ENCODE measurements at regions not wholly inside any gene's neighbourhood (a gene's known extent, or its start where the extent isn't known, plus 50 kb on each side); places are given as distances from the start of the nearest gene placed in this dataset.

- BruUV-seq (replicated peaks): no TSS peak
- DNase-seq (ENCODE audit: low read depth, low spot score) (no peak), FAIRE-seq (no peak)
- ChIA-PET POLR2A (no interaction called here), CTCF (no interaction called here)
- Histone ChIP-seq H3K9me1 (replicated peaks; ENCODE audit: control insufficient read depth, extremely low read depth, insufficient read depth, low read length) (no peaks in the 10 kb centered on the region), H3K4me2 (ENCODE audit: insufficient read depth, low read length) (no peak overlapping the region), H3K9ac (replicated peaks; ENCODE audit: extremely low read depth, insufficient read depth, low read length) (no peak overlapping the region), H3K4me1 (ENCODE audit: control insufficient read depth, extremely low read depth, insufficient read depth, low read length) (no peaks in the 10 kb centered on the region), H3K27ac (ENCODE audit: insufficient read depth, low read depth, low read length) (no peak overlapping the region), H3K27me3 (ENCODE audit: control insufficient read depth in 2 of 2, insufficient read depth in 2 of 2, low read length in 2 of 2) (no peaks in the 10 kb centered on the region), H3K9me3 (replicated peaks; ENCODE audit: control insufficient read depth, insufficient read depth, low read length) (no peaks in the 10 kb centered on the region), H2AFZ (ENCODE audit: low read depth, low read length) (no peak overlapping the region), H3K79me2 (ENCODE audit: control insufficient read depth, insufficient read depth, low read length) (no peaks in the 10 kb centered on the region), H3K4me3 (replicated peaks in 1 of 3; ENCODE audit: insufficient read depth in 1 of 3, low read depth in 1 of 3, low read length in 3 of 3) (no peak overlapping the region), H4K20me1 (replicated peaks; ENCODE audit: control insufficient read depth, extremely low read depth, insufficient read depth, low read length) (no peaks in the 10 kb centered on the region), H3K36me3 (ENCODE audit: control insufficient read depth in 2 of 2, extremely low read depth in 1 of 2, insufficient read depth in 2 of 2, low read length in 2 of 2) (no peaks in the 10 kb centered on the region)
- no peak for TF ChIP-seq JUN (IDR thresholded peaks at IDR 0.05; ENCODE audit: borderline replicate concordance, insufficient read depth, insufficient read length, low read depth)
- TF ChIP-seq MAX (IDR thresholded peaks at IDR 0.05; ENCODE audit: insufficient read depth, insufficient read length): no peak
- no peak for TF ChIP-seq EZH2 (IDR thresholded peaks at IDR 0.05; ENCODE audit: borderline replicate concordance, low read depth, low read length, severe bottlenecking)
- TF ChIP-seq CTCF (IDR thresholded peaks at IDR 0.05; ENCODE audit: extremely low read depth in 1 of 2, insufficient read depth in 1 of 2, low read depth in 1 of 2, low read length in 2 of 2): no peak
- no peak for TF ChIP-seq GATA2 (IDR thresholded peaks at IDR 0.05; ENCODE audit: insufficient read depth, insufficient read length, low read depth, low read length)
- TF ChIP-seq POLR2AphosphoS5 (IDR thresholded peaks at IDR 0.05; ENCODE audit: insufficient read depth, low read depth, low read length): no peak
- TF ChIP-seq FOS (IDR thresholded peaks at IDR 0.05; ENCODE audit: borderline replicate concordance, insufficient read depth, low read length): no peak
- TF ChIP-seq POLR2A (IDR thresholded peaks at IDR 0.05; ENCODE audit: low read depth, low read length): no peak
- TF ChIP-seq MYC (IDR thresholded peaks at IDR 0.05; ENCODE audit: low read depth, low read length): no peak
- intact Hi-C loops (cut with micrococcal nuclease) (no loop called here), dilution Hi-C loops (cut with MboI; ENCODE audit: extremely low pct_ligation_motif_present, low sequenced_read_pairs) (no loop called here)
These were observed 174.9 kb upstream of the SPRY4 start for GRCh38 chr5:142499591-142500226.
